Kidney epithelial cell (primary cell): ENCODE measurements at regions not wholly inside any gene's neighbourhood (a gene's known extent, or its start where the extent isn't known, plus 50 kb on each side); places are given as distances from the start of the nearest gene placed in this dataset.

Experiments used
- DNase-seq: peaks from one replicate; pipeline ENCODE4 v3.0.0-alpha.2; 2010; ENCODE audit warnings: low read depth
- H3K27me3 ChIP-seq: 2 replicates; pipeline ENCODE4 v1.6.0; 2011; ENCODE audit warnings: low read length; ENCODE audit not compliant: control insufficient read depth, insufficient read depth
- H3K36me3 ChIP-seq: 2 replicates; pipeline ENCODE4 v1.5.1; 2011; ENCODE audit warnings: low read length; ENCODE audit not compliant: control insufficient read depth, insufficient read depth
- H3K4me3 ChIP-seq: 2 replicates; pipeline ENCODE4 v1.5.1; 2011; ENCODE audit warnings: low read depth, mild to moderate bottlenecking, control low read depth, low read length
- CTCF ChIP-seq: IDR thresholded peaks from 2 replicates; pipeline ENCODE4 v1.5.1; 2011; ENCODE audit warnings: mild to moderate bottlenecking, moderate library complexity, low read length, control low read depth, inconsistent platforms; ENCODE audit not compliant: insufficient read depth, poor library complexity, severe bottlenecking

GRCh38 chr16:64206862-64207261 is 915.0 kb downstream of the CDH11 start:
- no peak for TF ChIP-seq CTCF
- no peak overlapping the region for H3K4me3 ChIP-seq

GRCh38 chr16:64203126-64203525 is 918.7 kb downstream of the CDH11 start:
- Histone ChIP-seq H3K36me3 (no peaks in the 10 kb centered on the region), H3K4me3 (no peak overlapping the region), H3K27me3 (no peaks in the 10 kb centered on the region)
- no peak for TF ChIP-seq CTCF
- no peak for DNase-seq

More at GRCh38 chr16:64206862-64207261, 915.0 kb downstream of the CDH11 start:
- Histone ChIP-seq H3K36me3 (no peaks in the 10 kb centered on the region), H3K27me3 (no peaks in the 10 kb centered on the region)
- DNase-seq = no peak

DNA sequence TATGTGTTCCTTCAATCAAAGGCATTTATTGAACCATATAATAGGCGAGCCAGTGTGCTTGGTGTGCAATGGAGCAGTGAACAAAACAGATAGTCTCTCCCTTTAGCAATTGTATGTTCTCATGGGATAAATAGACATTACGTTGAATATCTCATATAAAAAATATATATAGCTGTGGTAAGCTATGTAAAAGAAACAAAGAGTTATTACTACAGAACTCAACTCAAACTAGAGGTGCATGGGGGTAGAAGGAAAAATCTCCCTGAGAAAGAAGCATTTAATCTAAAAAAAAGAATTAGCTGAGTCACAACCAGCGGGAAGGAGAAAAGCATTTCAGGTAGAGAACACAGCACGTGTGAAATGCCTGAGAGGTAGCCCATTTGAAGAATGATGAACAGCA is 919.3 kb downstream of the CDH11 start:
- Histone ChIP-seq H3K27me3 (no peaks in the 10 kb centered on the region), H3K36me3 (no peaks in the 10 kb centered on the region), H3K4me3 (no peak overlapping the region)
- no peak for DNase-seq
- TF ChIP-seq CTCF = no peak

- Histone ChIP-seq H3K4me3 (no peak overlapping the region), H3K27me3 (no peaks in the 10 kb centered on the region), H3K36me3 (no peaks in the 10 kb centered on the region)
- no peak for DNase-seq
- no peak for TF ChIP-seq CTCF
These were observed 925.4 kb downstream of the CDH11 start for GRCh38 chr16:64196444-64196843.

- H3K4me3 ChIP-seq = no peak overlapping the region
- no peak for TF ChIP-seq CTCF
- no peaks in the 10 kb centered on the region for H3K27me3 ChIP-seq
- no peaks in the 10 kb centered on the region for H3K36me3 ChIP-seq
- no peak for DNase-seq
These were observed 935.9 kb downstream of the CDH11 start for GRCh38 chr16:64185954-64186353.

DNA sequence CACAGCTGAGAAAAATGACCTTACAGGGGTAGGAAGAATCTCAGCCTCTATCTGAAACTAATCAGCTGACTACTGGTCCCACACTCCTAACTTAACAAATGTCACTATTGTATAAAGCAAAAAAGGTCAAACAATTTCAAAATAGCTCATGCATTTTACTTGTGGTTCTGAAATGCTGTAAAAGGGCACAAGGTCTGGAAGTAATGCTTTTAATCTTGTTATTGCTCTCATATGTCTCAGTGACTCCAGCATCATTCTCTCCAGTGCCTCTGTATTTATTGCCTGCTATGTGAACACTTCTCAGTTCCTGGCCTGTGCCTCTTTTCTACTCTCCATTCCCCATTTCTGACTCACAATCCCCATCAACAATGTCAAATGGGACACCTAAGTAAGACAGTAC is 937.7 kb downstream of the CDH11 start:
- TF ChIP-seq CTCF = no peak
- no peak for DNase-seq
- H3K4me3 ChIP-seq = no peak overlapping the region
- no peaks in the 10 kb centered on the region for H3K36me3 ChIP-seq
- no peaks in the 10 kb centered on the region for H3K27me3 ChIP-seq
